ENCODE measurements at regions not wholly inside any gene's neighbourhood (a gene's known extent, or its start where the extent isn't known, plus 50 kb on each side); places are given as distances from the start of the nearest gene placed in this dataset.
A peak's percentile ranks its signal among the peaks of the same experiment; 100 is the strongest.

DNA sequence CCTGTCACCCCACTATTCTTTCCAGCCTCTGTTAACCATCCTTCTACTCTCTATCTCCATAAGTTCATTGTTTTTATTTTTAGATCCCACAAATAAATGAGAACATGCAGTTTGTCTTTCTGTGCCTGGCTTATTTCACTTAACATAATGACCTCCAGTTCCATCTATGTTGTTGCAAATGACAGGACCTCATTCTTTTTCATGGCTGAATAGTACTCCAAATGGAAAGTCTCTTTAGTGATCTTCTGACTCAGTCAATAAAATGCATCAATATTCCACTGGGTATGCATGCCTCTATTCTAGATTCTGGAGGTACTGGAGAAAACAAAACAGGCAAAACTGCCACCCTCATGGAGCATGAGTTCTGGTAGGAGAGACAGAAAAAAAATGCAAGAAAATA is 459.0 kb downstream of the XYLT1 start:
- peaks cover 13% of the 10 kb centered on the region for H3K9me3 Mint-ChIP-seq
- H3K27ac Mint-ChIP-seq, result no peak overlapping the region
- H3K27me3 Mint-ChIP-seq (ENCODE audit: low read depth), result peaks cover 14% of the 10 kb centered on the region
- peaks cover 2% of the 10 kb centered on the region for H3K36me3 Mint-ChIP-seq (ENCODE audit: low read depth)
- no peak overlapping the region for H3K4me3 Mint-ChIP-seq
- peaks cover 10% of the 10 kb centered on the region for H3K4me1 Mint-ChIP-seq (ENCODE audit: low read depth)

DNA sequence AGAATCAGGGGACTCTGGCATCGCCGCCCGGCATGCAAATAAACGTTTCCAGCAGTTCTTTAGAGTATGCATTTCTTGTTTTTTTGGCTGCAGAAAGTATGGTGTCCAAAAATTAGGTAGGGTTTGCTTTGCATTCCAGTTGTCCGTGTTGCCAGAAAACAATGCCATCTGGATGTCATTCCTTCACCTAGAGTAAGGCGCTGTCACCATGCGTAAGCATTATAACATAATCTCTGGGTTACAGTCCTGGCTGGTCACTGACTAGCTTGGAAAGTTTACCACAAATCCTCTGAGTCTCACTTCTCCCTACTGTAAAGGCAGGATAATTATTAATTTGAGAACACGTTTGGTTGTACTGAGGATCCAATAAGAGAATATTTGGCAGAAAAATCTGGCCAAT is 457.7 kb downstream of the XYLT1 start:
- Mint-ChIP-seq H3K27me3 (ENCODE audit: low read depth) (peaks cover 8% of the 10 kb centered on the region), H3K9me3 (peaks cover 17% of the 10 kb centered on the region), H3K27ac (no peak overlapping the region), H3K4me1 (ENCODE audit: low read depth) (peaks cover 10% of the 10 kb centered on the region), H3K36me3 (ENCODE audit: low read depth) (peaks cover 4% of the 10 kb centered on the region), H3K4me3 (no peak overlapping the region)

DNA sequence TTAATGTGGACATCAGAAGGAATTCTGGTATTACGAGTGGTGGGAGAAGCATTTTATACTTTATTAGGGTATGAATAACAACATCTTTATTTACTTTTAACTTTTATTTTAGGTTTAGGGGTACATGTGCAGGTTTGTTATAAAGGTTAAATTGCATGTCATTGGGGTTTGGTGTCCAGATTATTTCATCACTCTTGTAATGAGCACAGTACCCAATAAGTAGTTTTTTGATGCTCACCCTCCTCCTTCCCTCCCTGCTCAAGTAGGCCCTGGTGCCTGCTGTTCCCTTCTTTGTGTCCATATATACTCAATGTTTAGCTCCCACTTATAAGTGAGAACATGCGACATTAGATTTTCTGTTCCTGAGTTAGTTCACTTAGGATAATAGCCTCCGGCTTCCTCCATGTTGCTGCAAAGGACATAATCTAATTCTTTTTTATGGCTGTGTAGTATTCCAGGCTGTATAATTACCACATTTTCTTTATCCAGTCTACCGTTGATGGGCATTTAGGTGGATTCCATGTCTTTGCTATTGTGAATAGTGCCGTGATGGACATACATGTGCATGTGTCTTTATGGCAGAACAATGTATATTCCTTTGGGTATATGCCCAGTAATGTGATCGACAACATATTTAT is 456.2 kb downstream of the XYLT1 start:
- Mint-ChIP-seq H3K27me3 (ENCODE audit: low read depth) (peaks cover 8% of the 10 kb centered on the region), H3K4me1 (ENCODE audit: low read depth) (peaks cover 13% of the 10 kb centered on the region), H3K9me3 (peaks cover 20% of the 10 kb centered on the region), H3K4me3 (no peak overlapping the region), H3K36me3 (ENCODE audit: low read depth) (peaks cover 5% of the 10 kb centered on the region), H3K27ac (no peak overlapping the region)

DNA sequence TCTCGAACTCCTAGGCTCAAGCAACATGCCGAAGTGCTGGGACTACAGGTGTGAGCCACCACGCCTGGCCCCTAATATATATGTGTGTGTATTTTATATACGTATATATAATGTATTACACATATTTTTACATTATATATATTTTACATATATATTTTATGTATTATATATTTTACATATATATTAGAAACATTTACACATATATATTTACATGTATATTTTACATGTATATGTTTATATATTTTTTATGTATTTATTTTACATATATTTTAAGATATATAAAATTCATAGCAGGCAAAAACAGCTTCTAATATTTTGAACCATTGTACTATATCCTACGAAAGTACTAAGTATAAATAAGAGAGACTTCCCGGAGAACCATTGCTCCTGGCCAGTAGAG is 455.1 kb downstream of the XYLT1 start:
- Mint-ChIP-seq H3K4me3 (no peak overlapping the region), H3K9me3 (peaks cover 20% of the 10 kb centered on the region), H3K27me3 (ENCODE audit: low read depth) (peaks cover 8% of the 10 kb centered on the region), H3K4me1 (ENCODE audit: low read depth) (peaks cover 13% of the 10 kb centered on the region), H3K27ac (no peak overlapping the region), H3K36me3 (ENCODE audit: low read depth) (peaks cover 5% of the 10 kb centered on the region)

DNA sequence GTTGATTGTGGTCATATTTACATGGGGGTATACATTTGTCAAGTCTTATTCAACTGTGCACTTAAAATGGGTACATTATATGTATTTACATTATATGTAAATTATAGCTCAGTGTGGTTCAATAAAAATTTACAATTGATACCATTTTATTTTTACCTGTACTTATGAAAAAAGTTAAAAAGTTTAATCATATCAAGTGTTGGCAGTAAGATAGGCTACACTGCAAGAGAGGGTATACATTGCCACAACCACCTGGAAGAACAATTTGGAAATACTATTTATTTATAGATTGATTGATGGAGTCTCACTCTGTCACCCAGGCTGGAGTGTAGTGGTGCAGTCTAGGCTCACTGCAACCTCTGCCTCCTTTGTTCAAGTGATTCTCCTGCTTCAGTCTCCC is 453.3 kb downstream of the XYLT1 start:
- H3K27ac Mint-ChIP-seq, result no peak overlapping the region
- H3K9me3 Mint-ChIP-seq, result peaks cover 12% of the 10 kb centered on the region
- H3K27me3 Mint-ChIP-seq (ENCODE audit: low read depth), result no peaks in the 10 kb centered on the region
- peaks cover 11% of the 10 kb centered on the region for H3K4me1 Mint-ChIP-seq (ENCODE audit: low read depth)
- peaks cover 3% of the 10 kb centered on the region for H3K36me3 Mint-ChIP-seq (ENCODE audit: low read depth)
- H3K4me3 Mint-ChIP-seq, result no peak overlapping the region

DNA sequence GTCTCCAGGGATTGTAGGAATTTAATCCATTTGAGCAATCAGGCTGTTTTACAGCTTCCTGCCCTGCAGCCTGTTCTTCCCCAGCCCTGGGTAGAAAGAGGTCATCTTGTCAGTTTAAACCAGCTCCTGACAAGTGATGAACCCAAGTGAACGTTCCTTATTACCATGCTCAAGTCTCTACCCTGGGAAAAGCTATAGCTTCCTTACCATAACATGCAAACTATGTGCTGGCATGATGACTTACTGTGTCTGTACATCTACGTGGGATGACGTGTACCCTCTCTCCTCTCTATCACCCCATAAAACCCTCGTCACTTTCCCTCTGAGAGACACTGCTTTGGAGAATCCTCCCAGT is 452.2 kb downstream of the XYLT1 start:
- Mint-ChIP-seq H3K4me3 (no peak overlapping the region), H3K36me3 (ENCODE audit: low read depth) (peaks cover 3% of the 10 kb centered on the region), H3K27me3 (ENCODE audit: low read depth) (no peaks in the 10 kb centered on the region), H3K4me1 (ENCODE audit: low read depth) (peaks cover 6% of the 10 kb centered on the region), H3K27ac (no peak overlapping the region), H3K9me3 (peaks cover 12% of the 10 kb centered on the region)

DNA sequence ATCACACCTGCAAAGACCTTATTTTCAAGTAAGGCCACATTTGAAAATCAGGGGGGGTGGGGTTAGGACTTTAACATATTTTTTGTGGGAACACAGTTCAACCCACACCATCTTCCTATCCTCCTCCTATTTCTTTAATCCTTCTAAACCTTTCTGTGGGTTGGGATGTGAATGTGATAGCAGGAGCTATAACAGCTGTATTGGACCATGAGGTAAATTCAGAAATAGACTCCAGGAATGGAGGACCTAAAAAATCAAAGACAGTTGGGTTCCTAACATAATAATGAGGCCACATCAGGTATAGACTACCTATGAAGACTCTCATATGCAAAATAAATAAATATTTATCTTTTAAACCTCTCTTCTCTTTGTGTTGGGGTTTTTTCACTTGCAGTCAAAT is 451.4 kb downstream of the XYLT1 start:
- Mint-ChIP-seq H3K36me3 (ENCODE audit: low read depth) (peaks cover 3% of the 10 kb centered on the region), H3K9me3 (peaks cover 12% of the 10 kb centered on the region), H3K4me1 (ENCODE audit: low read depth) (peaks cover 3% of the 10 kb centered on the region), H3K27me3 (ENCODE audit: low read depth) (no peaks in the 10 kb centered on the region), H3K4me3 (no peak overlapping the region), H3K27ac (no peak overlapping the region)

DNA sequence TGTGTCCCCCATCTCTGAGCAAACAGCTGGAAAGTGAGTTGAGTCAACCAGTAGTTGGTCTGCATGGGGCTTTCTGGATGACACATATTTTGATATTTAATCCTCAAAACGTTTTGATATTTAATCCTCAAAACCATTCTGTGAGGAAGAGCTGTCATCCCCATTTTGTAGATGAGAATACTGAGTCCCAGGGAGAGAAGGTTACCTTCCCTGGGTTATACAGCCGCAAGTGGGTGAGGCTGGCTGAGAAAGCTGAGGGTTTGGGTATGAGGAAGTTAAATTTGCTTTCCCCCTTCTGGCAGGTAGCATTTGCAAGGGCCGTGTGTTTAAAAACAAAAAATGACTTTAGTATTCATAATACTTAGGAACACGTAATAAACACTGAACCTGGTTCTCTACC is 447.2 kb downstream of the XYLT1 start:
- Mint-ChIP-seq H3K36me3 (ENCODE audit: low read depth) (no peaks in the 10 kb centered on the region), H3K9me3 (peaks cover under 1% of the 10 kb centered on the region), H3K27me3 (ENCODE audit: low read depth) (no peaks in the 10 kb centered on the region), H3K27ac (no peak overlapping the region), H3K4me3 (no peak overlapping the region), H3K4me1 (ENCODE audit: low read depth) (peaks cover 13% of the 10 kb centered on the region)

DNA sequence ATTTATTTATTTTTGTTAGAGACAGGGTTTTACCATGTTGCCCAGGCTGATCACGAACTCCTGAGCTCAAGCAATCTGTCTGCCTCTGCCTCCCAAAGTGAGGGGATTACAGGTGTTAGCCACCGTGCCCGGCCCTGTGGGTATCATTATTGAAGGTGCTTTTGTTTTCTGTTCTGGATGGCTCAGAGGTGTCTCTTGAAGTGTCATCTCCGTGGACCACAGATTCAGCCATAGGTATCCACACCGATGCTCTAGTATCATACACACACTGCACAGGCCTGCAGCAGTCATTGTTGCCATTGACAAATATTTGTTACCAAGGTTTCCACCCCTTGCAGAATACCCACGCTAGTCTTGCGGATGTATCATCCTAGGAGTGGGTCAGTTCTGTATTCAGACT is 446.2 kb downstream of the XYLT1 start:
- Mint-ChIP-seq H3K9me3 (peaks cover 8% of the 10 kb centered on the region), H3K27me3 (ENCODE audit: low read depth) (no peaks in the 10 kb centered on the region), H3K4me3 (no peak overlapping the region), H3K36me3 (ENCODE audit: low read depth) (no peaks in the 10 kb centered on the region), H3K27ac (no peak overlapping the region), H3K4me1 (ENCODE audit: low read depth) (peaks cover 13% of the 10 kb centered on the region)

DNA sequence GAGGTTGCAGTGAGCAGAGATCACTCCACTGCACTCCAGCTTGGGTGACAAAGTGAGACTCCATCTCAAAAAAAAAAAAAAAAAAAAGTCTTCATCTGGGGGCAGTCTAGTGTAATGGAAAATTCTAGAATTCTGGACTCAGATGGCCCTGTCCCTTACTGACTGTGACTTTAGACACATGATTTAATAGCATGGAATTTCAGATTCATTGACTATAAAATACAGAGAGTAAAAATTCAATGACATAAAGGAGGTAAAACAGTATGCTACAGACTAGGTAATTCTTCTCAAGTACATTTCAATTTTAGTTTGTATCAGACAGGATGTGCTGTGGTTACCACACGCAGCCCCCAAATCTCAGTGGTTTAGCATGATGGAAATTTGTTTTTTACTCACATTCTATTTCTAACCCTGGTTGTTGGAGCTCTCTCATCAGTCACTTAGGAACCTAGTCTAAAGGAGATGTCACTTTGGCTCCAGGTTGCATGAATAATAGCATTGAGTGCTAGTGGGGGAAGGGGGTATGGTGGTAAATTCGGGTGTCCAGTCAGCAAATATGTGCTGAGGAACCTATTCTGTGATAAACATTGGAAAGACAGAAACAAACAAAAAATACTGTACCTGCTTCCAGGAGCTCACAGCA is 444.0 kb downstream of the XYLT1 start:
- no peak overlapping the region for H3K4me3 Mint-ChIP-seq
- H3K27me3 Mint-ChIP-seq (ENCODE audit: low read depth), result no peaks in the 10 kb centered on the region
- H3K9me3 Mint-ChIP-seq, result peaks cover 20% of the 10 kb centered on the region
- H3K4me1 Mint-ChIP-seq (ENCODE audit: low read depth), result peaks cover 13% of the 10 kb centered on the region
- peak overlapping the region; percentile 34 for H3K27ac Mint-ChIP-seq
- peaks cover 4% of the 10 kb centered on the region for H3K36me3 Mint-ChIP-seq (ENCODE audit: low read depth)

DNA sequence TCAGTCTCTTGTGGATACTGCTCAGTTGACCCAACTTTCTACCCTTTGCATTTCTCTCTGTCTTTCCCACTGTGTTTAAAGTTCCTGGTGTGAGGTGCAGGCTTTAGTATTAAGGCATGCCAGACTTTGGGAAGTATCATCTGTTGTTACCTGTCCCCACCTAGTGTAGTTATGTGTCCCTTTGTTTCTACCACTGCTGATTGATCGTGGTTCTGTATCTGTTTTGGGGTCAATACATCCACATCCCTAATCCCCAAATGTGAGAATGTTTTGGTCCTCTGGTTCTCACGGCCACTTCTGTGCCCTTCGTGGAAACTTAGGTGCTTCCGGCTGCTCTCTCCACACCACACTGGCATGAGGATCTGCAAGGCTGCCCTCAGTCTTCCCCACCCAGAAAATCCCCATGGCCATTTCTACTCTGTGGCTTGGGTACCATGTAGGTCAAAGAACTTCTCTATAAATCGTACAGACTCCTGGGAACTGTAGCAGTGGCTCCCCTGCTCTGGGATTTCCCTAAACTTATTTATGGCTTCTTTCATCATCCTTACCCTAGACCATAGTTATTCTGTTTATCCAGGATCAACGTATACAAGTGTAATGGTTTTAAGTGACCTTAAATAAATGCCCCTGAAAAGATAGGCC is 443.2 kb downstream of the XYLT1 start:
- Mint-ChIP-seq H3K4me1 (ENCODE audit: low read depth) (peaks cover 13% of the 10 kb centered on the region), H3K27me3 (ENCODE audit: low read depth) (no peaks in the 10 kb centered on the region), H3K36me3 (ENCODE audit: low read depth) (peaks cover 4% of the 10 kb centered on the region), H3K4me3 (no peak overlapping the region), H3K27ac (no peak overlapping the region), H3K9me3 (peaks cover 20% of the 10 kb centered on the region)

DNA sequence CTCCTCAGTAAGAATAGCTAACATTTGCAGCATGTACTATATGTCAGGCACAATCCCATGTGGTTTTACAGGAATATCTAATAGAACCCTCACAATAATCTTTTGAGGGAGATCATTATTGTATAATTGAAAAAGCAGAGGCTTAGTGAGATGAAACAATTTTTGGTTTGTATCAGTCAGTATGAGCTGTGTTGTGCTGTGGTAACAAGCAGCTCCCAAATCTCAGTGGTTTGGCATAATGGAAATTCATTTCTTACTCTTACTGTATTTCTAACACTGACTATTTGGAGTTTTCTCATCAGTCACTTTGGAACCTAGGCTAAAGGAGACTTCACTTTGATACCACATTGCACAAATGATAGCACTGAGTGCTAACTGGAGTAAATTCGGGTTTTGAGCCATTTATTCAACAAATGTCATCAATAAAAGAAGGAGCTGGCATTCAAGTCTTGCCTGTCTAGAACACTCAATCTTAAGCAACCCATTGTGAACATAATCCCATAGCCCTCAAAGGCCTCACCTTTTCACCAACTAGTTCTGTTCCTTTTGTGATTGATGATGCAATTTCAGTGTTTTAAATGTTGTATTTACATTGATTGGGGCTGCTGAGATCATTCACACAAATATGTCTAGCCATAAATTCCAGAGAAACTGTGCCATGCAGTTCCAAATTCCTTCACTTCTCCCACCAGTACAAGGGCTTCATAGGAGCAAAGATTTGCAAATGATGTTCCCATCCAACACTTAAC is 441.0 kb downstream of the XYLT1 start:
- no peak overlapping the region for H3K4me3 Mint-ChIP-seq
- peaks cover 13% of the 10 kb centered on the region for H3K4me1 Mint-ChIP-seq (ENCODE audit: low read depth)
- peaks cover 24% of the 10 kb centered on the region for H3K9me3 Mint-ChIP-seq
- H3K27me3 Mint-ChIP-seq (ENCODE audit: low read depth), result no peaks in the 10 kb centered on the region
- H3K36me3 Mint-ChIP-seq (ENCODE audit: low read depth), result peaks cover 4% of the 10 kb centered on the region
- no peak overlapping the region for H3K27ac Mint-ChIP-seq

DNA sequence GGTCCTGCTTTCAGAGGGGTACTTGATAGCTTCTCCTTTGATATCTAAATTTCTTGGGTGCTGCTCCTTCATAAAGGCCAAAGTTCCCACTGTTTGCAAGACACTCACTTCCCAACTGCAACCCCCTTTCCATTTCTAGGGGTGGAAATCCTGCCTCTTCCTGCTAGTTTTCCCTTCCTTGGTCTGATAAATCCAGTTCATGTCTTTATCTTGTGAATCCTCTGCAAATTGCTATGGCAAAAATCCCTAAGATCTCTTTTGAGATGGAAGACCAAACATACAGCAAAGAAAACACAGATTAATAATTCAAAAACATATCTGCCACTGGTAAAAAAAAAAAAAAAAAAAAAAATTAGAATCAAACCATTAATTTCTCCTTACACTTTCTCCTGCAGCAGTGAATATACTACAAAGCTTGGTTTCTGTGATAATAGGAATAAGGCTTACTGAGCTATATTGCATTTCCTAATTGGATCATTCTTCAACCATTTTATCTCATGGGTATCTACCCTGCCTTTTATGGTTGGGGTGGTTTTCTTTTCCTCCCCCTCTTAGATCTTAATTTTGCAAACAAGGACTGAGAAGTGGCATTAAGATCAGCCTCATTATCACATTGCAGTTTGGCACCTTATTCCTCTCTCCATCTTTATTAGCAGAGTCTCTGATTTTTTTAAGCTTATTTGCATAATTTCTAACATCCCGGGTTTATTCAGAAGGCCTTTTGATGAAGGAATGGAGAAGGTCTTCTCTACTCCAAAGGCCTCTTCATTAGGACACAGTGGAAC is 439.1 kb downstream of the XYLT1 start:
- Mint-ChIP-seq H3K9me3 (peaks cover 24% of the 10 kb centered on the region), H3K27me3 (ENCODE audit: low read depth) (no peaks in the 10 kb centered on the region), H3K27ac (no peak overlapping the region), H3K4me1 (ENCODE audit: low read depth) (peaks cover 11% of the 10 kb centered on the region), H3K36me3 (ENCODE audit: low read depth) (peaks cover 4% of the 10 kb centered on the region), H3K4me3 (no peak overlapping the region)

DNA sequence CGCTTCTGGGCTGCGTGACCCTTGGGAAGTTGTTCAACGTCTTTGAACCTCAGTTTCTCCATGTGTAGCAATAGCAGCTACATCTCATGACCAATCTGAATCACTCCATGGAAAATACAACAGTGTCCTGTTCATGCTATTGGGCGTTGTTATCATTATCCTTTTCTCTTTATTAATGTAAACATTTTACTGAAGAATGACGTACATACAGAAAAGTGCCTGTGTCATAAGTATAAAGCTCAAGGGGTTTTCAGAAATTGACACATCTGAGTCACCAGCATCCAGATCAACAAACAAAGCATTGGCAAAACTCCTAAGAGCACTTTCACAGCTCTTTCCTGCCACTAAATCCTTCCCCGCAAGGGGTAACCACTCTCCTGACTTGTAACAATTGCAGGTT is 438.4 kb downstream of the XYLT1 start:
- Mint-ChIP-seq H3K4me1 (ENCODE audit: low read depth) (peaks cover 6% of the 10 kb centered on the region), H3K4me3 (no peak overlapping the region), H3K9me3 (peaks cover 24% of the 10 kb centered on the region), H3K36me3 (ENCODE audit: low read depth) (peaks cover 4% of the 10 kb centered on the region), H3K27me3 (ENCODE audit: low read depth) (no peaks in the 10 kb centered on the region), H3K27ac (no peak overlapping the region)

Measured in T-helper 1 cell treated with Interleukin-12 subunit alpha and Interleukin-12 subunit beta and Interleukin-4 antibody, amounts not matched to agents 30 μg/mL and 1 μg/mL, for 36 hours (primary cell).